Thyroid gland (tissue), 4 donors: ENCODE measurements at regions not wholly inside any gene's neighbourhood (a gene's known extent, or its start where the extent isn't known, plus 50 kb on each side); places are given as distances from the start of the nearest gene placed in this dataset.
A peak's percentile ranks its signal among the peaks of the same experiment; 100 is the strongest.

Source experiments
- DNase-seq, 2 donors: peaks; one replicate each; pipeline ENCODE4 v3.0.0-alpha.2; 2019
- H3K27ac ChIP-seq, 3 donors: fragments of 200-600 bp; sonication (generic); 1 replicate in 2 of 3; 2 replicates in 1 of 3; pipeline ENCODE4 v1.5.1; 2016 to 2019; ENCODE audit warnings: mild to moderate bottlenecking in 1 of 3, moderate library complexity in 1 of 3
- H3K27me3 ChIP-seq: fragments of 200-600 bp; sonication (generic); one replicate; pipeline ENCODE4 v1.5.1; 2019
- H3K36me3 ChIP-seq, 2 donors: fragments of 200-600 bp; sonication (generic); one replicate each; pipeline ENCODE4 v1.5.1; 2016 to 2019
- H3K4me1 ChIP-seq, 2 donors: fragments of 200-600 bp; sonication (generic); one replicate each; pipeline ENCODE4 v1.5.1; 2017 to 2019
- H3K4me3 ChIP-seq, 3 donors: fragments of 200-600 bp; sonication (generic); replicated peaks in 1 of 3; 1 replicate in 2 of 3; 2 replicates in 1 of 3; pipeline ENCODE4 v1.5.1; 2016; ENCODE audit warnings: mild to moderate bottlenecking in 1 of 3
- H3K9me3 ChIP-seq: fragments of 200-600 bp; sonication (generic); one replicate; pipeline ENCODE4 v1.5.1; 2017
- POLR2A ChIP-seq, 2 donors: fragments of 450-650 bp; IDR thresholded peaks; one replicate each; pipeline ENCODE4 v1.6.1; 2017; ENCODE audit warnings: antibody characterized with exemption in 2 of 2, mild to moderate bottlenecking in 2 of 2, moderate library complexity in 1 of 2
- WGBS, 2 donors: methylation state at CpG; one replicate each; pipeline ENCODE4 v1.1.5; 2017; 5-methylcytosine and 5-hydroxymethylcytosine counted together
- intact Hi-C: fragments of 100-400 bp; cut with DNase I; formaldehyde crosslinking; loops from one replicate; pipeline ENCODE4 v1.15.1; 2023
- TF ChIP-seq, protein P1 (sequence below), 6 experiments: fragments of 200-600 bp in 3 of 6; fragments of 450-650 bp in 3 of 6; sonication (generic) in 3 of 6; IDR thresholded peaks; one replicate each; pipeline ENCODE4 v1.5.1; 2016 to 2019; ENCODE audit warnings: antibody characterized with exemption in 6 of 6, mild to moderate bottlenecking in 2 of 6, inconsistent platforms in 1 of 6, moderate library complexity in 1 of 6

GRCh38 chr5:87900419-87900818 is 368.2 kb downstream of the TMEM161B start:
- no peak overlapping the region for H3K4me3 ChIP-seq
- TF ChIP-seq POLR2A (IDR thresholded peaks at IDR 0.05): no peak
- TF ChIP-seq, protein P1, sequence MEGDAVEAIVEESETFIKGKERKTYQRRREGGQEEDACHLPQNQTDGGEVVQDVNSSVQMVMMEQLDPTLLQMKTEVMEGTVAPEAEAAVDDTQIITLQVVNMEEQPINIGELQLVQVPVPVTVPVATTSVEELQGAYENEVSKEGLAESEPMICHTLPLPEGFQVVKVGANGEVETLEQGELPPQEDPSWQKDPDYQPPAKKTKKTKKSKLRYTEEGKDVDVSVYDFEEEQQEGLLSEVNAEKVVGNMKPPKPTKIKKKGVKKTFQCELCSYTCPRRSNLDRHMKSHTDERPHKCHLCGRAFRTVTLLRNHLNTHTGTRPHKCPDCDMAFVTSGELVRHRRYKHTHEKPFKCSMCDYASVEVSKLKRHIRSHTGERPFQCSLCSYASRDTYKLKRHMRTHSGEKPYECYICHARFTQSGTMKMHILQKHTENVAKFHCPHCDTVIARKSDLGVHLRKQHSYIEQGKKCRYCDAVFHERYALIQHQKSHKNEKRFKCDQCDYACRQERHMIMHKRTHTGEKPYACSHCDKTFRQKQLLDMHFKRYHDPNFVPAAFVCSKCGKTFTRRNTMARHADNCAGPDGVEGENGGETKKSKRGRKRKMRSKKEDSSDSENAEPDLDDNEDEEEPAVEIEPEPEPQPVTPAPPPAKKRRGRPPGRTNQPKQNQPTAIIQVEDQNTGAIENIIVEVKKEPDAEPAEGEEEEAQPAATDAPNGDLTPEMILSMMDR (IDR thresholded peaks at IDR 0.05): no peak
- no peaks in the 10 kb centered on the region for H3K36me3 ChIP-seq
- no peak overlapping the region for H3K27ac ChIP-seq
- no peak for DNase-seq
- H3K4me1 ChIP-seq: no peaks in the 10 kb centered on the region
- WGBS, 2 donors: 72 to 84% methylated on average over 2 of the region's 2 CpGs
- H3K27me3 ChIP-seq: no peaks in the 10 kb centered on the region
- intact Hi-C loops: no loop called here
- H3K9me3 ChIP-seq: no peaks in the 10 kb centered on the region

GRCh38 chr5:87899721-87900131 is 368.9 kb downstream of the TMEM161B start:
- WGBS, 2 donors: 23 to 27% methylated on average over 3 of the region's 3 CpGs
- Histone ChIP-seq H3K4me3 (no peak overlapping the region), H3K27ac (no peak overlapping the region), H3K4me1 (no peaks in the 10 kb centered on the region), H3K9me3 (no peaks in the 10 kb centered on the region), H3K36me3 (no peaks in the 10 kb centered on the region), H3K27me3 (no peaks in the 10 kb centered on the region)
- peak in 1 of 2 donors; percentile 5 for DNase-seq
- intact Hi-C loops: no loop called here
- no peak for TF ChIP-seq POLR2A (IDR thresholded peaks at IDR 0.05)
- TF ChIP-seq, protein P1 (IDR thresholded peaks at IDR 0.05): no peak

DNA sequence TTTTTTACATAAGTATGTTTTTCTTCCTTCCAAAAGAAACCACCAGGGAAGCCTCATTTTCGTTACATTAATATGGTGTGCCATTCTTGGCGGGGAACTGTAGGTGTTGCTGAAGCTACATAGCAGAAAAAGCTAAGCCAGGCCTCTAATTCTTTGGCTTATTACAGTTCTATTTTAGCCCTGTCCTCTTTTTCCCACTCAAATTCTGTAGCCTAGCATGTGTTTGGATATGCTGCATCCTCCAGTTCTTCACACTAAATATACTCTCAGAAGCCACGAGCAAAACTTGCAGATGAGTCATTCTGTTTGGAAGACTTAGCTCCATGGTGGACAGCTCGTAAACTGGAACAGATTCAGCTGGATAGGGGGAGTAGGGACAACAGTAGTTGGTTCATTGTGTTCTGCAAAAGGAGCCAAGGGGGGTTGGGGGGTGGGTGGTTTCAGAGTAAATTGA is 369.4 kb downstream of the TMEM161B start:
- no peaks in the 10 kb centered on the region for H3K36me3 ChIP-seq
- no peaks in the 10 kb centered on the region for H3K27me3 ChIP-seq
- no peak for DNase-seq
- intact Hi-C loops: no loop called here
- no peaks in the 10 kb centered on the region for H3K9me3 ChIP-seq
- H3K4me1 ChIP-seq: no peaks in the 10 kb centered on the region
- H3K27ac ChIP-seq: no peak overlapping the region
- 43 to 55% methylated on average over 4 of the region's 4 CpGs for WGBS, 2 donors
- no peak overlapping the region for H3K4me3 ChIP-seq
- no peak for TF ChIP-seq POLR2A (IDR thresholded peaks at IDR 0.05)
- TF ChIP-seq, protein P1 (IDR thresholded peaks at IDR 0.05): no peak

GRCh38 chr5:87898574-87898973 is 370.1 kb downstream of the TMEM161B start:
- no peak overlapping the region for H3K27ac ChIP-seq
- TF ChIP-seq POLR2A (IDR thresholded peaks at IDR 0.05): no peak
- TF ChIP-seq, protein P1 (IDR thresholded peaks at IDR 0.05): no peak
- no peaks in the 10 kb centered on the region for H3K4me1 ChIP-seq
- intact Hi-C loops: no loop called here
- no peaks in the 10 kb centered on the region for H3K36me3 ChIP-seq
- no peak for DNase-seq
- H3K9me3 ChIP-seq: no peaks in the 10 kb centered on the region
- no peak overlapping the region for H3K4me3 ChIP-seq
- WGBS, 2 donors: 66 to 70% methylated on average over 6 of the region's 6 CpGs
- H3K27me3 ChIP-seq: no peaks in the 10 kb centered on the region

- DNase-seq: no peak
- no peak overlapping the region for H3K27ac ChIP-seq
- intact Hi-C loops: no loop called here
- H3K4me3 ChIP-seq: no peak overlapping the region
- TF ChIP-seq POLR2A (IDR thresholded peaks at IDR 0.05): no peak
- TF ChIP-seq, protein P1 (IDR thresholded peaks at IDR 0.05): no peak
- WGBS, 2 donors: 72 to 78% methylated on average over 2 of the region's 2 CpGs
- H3K4me1 ChIP-seq: no peaks in the 10 kb centered on the region
- H3K36me3 ChIP-seq: no peaks in the 10 kb centered on the region
- H3K9me3 ChIP-seq: no peaks in the 10 kb centered on the region
- no peaks in the 10 kb centered on the region for H3K27me3 ChIP-seq
Measured at GRCh38 chr5:87888139-87888538, 380.5 kb downstream of the TMEM161B start.
